ENCODE measurements at regions not wholly inside any gene's neighbourhood (a gene's known extent, or its start where the extent isn't known, plus 50 kb on each side); places are given as distances from the start of the nearest gene placed in this dataset.

- CTCF ChIA-PET: no interaction called here
- Mint-ChIP-seq H3K36me3 (ENCODE audit: low read depth) (no peaks in the 10 kb centered on the region), H3K4me1 (ENCODE audit: low read depth) (peaks cover 21% of the 10 kb centered on the region), H3K9me3 (peaks cover 4% of the 10 kb centered on the region), H3K27me3 (peaks cover 5% of the 10 kb centered on the region), H3K4me3 (peak overlapping the region; percentile 26), H3K27ac (no peak overlapping the region)
- TF ChIP-seq, protein P1, sequence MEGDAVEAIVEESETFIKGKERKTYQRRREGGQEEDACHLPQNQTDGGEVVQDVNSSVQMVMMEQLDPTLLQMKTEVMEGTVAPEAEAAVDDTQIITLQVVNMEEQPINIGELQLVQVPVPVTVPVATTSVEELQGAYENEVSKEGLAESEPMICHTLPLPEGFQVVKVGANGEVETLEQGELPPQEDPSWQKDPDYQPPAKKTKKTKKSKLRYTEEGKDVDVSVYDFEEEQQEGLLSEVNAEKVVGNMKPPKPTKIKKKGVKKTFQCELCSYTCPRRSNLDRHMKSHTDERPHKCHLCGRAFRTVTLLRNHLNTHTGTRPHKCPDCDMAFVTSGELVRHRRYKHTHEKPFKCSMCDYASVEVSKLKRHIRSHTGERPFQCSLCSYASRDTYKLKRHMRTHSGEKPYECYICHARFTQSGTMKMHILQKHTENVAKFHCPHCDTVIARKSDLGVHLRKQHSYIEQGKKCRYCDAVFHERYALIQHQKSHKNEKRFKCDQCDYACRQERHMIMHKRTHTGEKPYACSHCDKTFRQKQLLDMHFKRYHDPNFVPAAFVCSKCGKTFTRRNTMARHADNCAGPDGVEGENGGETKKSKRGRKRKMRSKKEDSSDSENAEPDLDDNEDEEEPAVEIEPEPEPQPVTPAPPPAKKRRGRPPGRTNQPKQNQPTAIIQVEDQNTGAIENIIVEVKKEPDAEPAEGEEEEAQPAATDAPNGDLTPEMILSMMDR (IDR thresholded peaks at IDR 0.05): no peak
- ATAC-seq (peak; percentile 32), DNase-seq (peak; percentile 37)
- POLR2A ChIA-PET: no interaction called here
- intact Hi-C loops (cut with micrococcal nuclease): no loop called here
These were observed 276.6 kb downstream of the BCOR start for GRCh38 chrX:39820938-39821708.

DNA sequence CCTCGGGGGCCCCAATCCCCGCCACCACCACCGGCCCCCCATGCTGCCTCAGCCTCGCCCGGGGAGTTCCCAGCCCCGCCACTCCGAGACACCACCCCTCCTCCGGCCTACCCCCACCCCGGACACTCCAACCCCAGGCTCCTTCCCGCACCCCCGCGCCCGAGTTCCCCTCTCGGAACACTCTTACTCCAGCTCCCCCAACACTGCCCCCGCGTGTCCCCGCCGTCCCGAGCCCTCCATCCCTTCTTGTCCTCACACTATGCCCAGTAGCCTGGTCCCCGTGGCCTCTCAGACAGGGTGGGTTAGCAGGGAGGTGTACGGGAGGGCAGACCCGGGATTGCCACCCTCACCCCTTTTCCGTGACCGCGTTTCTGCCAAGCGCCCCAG, 276.1 kb downstream of the BCOR start:
- DNase-seq: no peak
- H3K4me3 Mint-ChIP-seq: peak overlapping the region; percentile 26
- ATAC-seq: no peak
- H3K27ac Mint-ChIP-seq: no peak overlapping the region
- H3K9me3 Mint-ChIP-seq: peaks cover 4% of the 10 kb centered on the region
- H3K27me3 Mint-ChIP-seq: peaks cover 5% of the 10 kb centered on the region
- POLR2A ChIA-PET: no interaction called here
- CTCF ChIA-PET: no interaction called here
- TF ChIP-seq, protein P1 (IDR thresholded peaks at IDR 0.05): no peak
- intact Hi-C loops (cut with micrococcal nuclease): no loop called here
- H3K4me1 Mint-ChIP-seq (ENCODE audit: low read depth): peaks cover 15% of the 10 kb centered on the region
- H3K36me3 Mint-ChIP-seq (ENCODE audit: low read depth): no peaks in the 10 kb centered on the region

DNA sequence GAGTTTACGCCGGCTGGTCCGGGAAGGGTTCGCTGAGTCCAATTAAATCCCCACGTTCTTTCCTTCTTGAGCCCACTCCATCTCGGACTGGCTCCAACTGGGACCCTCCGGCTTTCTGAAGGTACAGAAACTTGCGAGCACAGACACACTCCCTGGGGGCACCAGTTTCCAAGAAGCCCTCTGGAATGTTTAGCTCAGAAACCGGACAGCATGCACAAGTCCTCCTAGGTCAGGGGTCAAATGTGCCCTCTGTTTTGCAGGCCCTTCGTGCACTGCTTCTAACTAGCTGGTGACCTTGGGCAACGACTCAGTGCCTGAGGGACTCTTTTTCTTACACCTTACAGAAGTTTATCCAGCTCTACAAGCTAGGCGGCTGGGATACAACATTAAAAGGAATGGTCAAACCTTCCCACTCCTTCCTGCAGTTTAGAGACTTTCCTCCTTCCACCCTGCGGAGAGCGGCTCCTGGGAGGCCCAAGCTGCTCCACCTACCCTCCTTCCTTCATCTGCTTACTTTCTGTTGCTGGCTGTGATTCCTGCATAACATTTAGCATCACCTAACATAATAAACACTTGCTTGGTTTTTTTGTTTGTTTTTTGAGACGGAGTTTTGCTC, 275.5 kb downstream of the BCOR start:
- no peak overlapping the region for H3K27ac Mint-ChIP-seq
- H3K36me3 Mint-ChIP-seq (ENCODE audit: low read depth): no peaks in the 10 kb centered on the region
- DNase-seq (no peak), ATAC-seq (no peak)
- ChIA-PET POLR2A (interaction anchor here (0.6 kb wide), 1 partner anchor 208 kb away, joined by 3 read pairs; no protein-coding TSS in a partner anchor), CTCF (interaction anchor here (0.9 kb wide), 1 partner anchor 8 kb away, joined by 3 read pairs; no protein-coding TSS in a partner anchor)
- peaks cover 9% of the 10 kb centered on the region for H3K4me1 Mint-ChIP-seq (ENCODE audit: low read depth)
- intact Hi-C loops (cut with micrococcal nuclease): no loop called here
- H3K9me3 Mint-ChIP-seq: peaks cover 4% of the 10 kb centered on the region
- H3K27me3 Mint-ChIP-seq: peaks cover 5% of the 10 kb centered on the region
- H3K4me3 Mint-ChIP-seq: no peak overlapping the region
- TF ChIP-seq, protein P1 (IDR thresholded peaks at IDR 0.05): no peak

DNA sequence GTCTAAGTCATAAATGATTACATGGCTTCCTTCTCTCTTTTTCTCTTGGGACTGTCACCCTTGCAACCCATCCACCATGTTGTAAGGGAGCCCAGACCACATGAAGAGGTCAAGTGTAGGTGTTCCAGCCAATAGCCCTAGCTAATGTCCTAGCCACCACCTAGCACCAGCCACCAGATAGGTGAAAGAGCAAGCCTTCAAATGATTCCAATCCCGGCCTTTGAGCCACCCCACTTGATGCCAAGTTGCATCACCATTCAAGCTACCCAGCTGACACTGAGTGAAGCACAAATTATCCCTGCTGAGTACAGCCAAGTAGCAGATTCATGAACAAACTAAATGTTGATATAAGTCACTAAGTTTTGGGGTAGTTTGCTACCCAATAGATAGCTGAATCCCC, 274.3 kb downstream of the BCOR start:
- CTCF ChIA-PET: interaction anchor here (0.7 kb wide), 1 partner anchor 92 kb away, joined by 3 read pairs; no protein-coding TSS in a partner anchor
- Mint-ChIP-seq H3K27ac (no peak overlapping the region), H3K27me3 (peaks cover 5% of the 10 kb centered on the region), H3K4me3 (no peak overlapping the region), H3K36me3 (ENCODE audit: low read depth) (no peaks in the 10 kb centered on the region), H3K4me1 (ENCODE audit: low read depth) (peaks cover 3% of the 10 kb centered on the region), H3K9me3 (peaks cover 4% of the 10 kb centered on the region)
- TF ChIP-seq, protein P1 (IDR thresholded peaks at IDR 0.05): no peak
- intact Hi-C loops (cut with micrococcal nuclease): no loop called here
- ATAC-seq: no peak
- DNase-seq: no peak
- POLR2A ChIA-PET: no interaction called here

GRCh38 chrX:39823854-39824253, 273.9 kb downstream of the BCOR start:
- Mint-ChIP-seq H3K36me3 (ENCODE audit: low read depth) (no peaks in the 10 kb centered on the region), H3K4me1 (ENCODE audit: low read depth) (peaks cover 3% of the 10 kb centered on the region), H3K9me3 (peaks cover 4% of the 10 kb centered on the region), H3K27ac (peak overlapping the region; percentile 30), H3K27me3 (peaks cover 5% of the 10 kb centered on the region), H3K4me3 (no peak overlapping the region)
- TF ChIP-seq, protein P1 (IDR thresholded peaks at IDR 0.05): no peak
- ChIA-PET POLR2A (no interaction called here), CTCF (interaction anchor here (0.7 to 1.2 kb wide), 2 partner anchors 30 to 93 kb away, joined by 3 read pairs; no protein-coding TSS in a partner anchor)
- no peak for DNase-seq
- intact Hi-C loops (cut with micrococcal nuclease): no loop called here
- no peak for ATAC-seq
